H4 (cell line): ENCODE measurements at regions not wholly inside any gene's neighbourhood (a gene's known extent, or its start where the extent isn't known, plus 50 kb on each side); places are given as distances from the start of the nearest gene placed in this dataset.
A peak's percentile ranks its signal among the peaks of the same experiment; 100 is the strongest.

Experiments
- DNase-seq: peaks from one replicate; pipeline ENCODE4 v3.0.0-alpha.2; 2015; ENCODE audit warnings: low spot score

DNA sequence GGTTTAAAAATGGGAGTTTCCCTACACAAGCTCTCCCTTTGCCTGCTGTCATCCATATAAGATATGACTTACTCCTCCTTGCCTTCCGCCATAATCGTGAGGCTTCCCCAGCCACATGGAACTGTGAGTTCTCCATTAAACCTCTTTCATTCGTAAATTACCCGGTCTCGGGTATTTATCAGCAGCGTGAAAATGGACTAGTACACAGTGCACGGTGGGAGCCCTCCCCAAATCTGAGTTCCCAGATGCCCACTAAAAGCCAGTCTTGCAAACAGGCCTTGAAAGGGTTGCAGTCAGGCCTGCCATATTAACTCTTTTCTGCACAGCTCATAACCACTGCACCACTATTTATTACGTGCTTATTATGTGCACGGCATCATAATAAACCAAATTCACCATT is 400.9 kb downstream of the PRDM2 start:
- no peak for DNase-seq

DNA sequence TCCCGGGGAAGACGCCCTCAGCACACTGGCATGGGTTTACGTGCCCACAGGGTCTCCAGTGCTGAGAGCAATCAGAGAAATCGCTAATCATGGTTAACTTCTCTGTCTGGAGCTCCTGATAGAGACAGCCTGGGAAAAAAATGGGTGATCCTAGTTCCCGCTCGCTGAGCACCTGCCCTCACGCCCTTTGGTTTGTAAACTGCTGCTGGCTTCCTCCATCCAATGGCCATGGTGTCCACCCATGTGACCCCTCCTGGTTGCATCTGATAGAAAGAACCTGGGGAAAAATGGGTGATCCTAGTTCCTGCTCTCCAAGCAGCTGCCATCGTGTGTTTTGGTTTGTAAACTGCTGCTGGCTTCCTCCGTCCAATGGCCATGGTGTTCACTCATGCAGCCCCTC is 402.2 kb downstream of the PRDM2 start:
- DNase-seq: no peak

DNA sequence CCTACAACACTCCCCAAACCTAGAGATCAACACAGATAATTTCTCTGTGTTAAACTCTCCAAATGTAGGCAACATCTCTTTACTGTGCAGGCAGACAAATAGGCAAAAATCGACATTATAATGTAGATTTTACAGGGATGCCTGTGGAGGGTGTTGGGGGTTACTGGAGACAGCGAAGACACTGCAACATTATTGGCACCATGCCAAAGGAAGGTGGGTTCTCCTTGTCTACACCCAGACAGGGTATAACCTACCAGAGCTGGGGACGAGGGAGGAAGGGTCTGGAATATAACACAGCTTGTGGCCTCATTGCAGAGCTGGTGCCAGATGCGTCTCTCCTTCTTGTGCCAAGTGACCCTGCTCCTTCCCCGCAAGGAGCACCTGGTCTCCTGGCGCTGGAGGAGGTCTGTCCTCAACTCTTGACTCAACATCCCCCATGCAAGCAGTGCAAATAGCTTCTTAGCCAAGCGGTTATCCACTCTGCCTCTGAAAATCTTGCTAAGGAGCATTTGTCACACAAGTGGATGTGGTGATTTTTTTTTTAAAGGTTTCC is 404.0 kb downstream of the PRDM2 start:
- DNase-seq: no peak

DNA sequence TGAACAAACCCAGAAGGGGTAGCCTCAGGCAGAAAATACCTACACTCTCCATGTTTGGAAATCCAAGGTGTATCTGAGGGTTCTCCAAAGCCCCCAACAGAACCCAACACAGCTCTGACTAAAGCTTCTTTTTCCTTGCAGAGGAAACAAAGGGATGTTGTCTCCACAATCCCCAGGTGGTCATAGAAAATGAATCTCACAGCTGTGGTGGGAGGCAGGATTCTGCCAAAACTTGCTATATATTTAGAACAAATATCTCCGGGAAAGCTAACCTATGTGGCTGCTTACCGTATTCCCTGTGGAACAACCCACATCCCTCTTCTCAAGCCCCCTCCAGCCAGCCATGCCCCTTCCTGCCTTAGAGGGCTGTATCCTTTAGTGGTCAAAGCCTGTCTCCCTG is 406.1 kb downstream of the PRDM2 start:
- DNase-seq: no peak

DNA sequence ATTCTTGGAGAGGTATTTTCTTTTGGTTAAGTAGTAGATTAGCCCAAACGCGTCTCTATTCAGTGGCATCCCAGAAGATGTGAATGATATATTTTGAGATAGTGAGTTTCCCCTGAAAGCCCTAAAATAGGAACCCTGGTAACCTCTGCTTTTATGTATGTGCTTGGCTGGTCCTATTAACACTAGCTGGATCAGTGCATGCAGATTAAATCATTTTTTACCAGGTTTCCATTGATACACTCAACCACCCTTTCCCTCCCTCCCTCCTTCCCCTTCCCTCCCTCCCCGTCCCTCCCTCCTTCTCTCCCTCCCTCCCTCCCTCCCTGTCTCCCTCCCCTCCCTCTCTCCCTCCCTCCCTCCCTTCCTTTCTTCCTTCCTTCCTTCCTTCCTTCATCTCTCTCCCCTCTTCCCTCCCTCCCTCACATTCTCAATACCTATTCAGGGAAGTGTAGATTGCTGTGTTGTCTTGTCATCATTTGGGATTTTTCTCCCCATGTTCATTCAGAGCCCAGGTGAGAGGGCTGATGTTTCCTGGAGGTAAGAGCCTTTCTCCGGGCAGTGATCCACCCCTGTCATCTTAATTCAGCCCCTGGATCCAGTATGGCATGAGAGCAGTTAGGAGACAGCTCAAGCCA is 406.8 kb downstream of the PRDM2 start:
- no peak for DNase-seq

DNA sequence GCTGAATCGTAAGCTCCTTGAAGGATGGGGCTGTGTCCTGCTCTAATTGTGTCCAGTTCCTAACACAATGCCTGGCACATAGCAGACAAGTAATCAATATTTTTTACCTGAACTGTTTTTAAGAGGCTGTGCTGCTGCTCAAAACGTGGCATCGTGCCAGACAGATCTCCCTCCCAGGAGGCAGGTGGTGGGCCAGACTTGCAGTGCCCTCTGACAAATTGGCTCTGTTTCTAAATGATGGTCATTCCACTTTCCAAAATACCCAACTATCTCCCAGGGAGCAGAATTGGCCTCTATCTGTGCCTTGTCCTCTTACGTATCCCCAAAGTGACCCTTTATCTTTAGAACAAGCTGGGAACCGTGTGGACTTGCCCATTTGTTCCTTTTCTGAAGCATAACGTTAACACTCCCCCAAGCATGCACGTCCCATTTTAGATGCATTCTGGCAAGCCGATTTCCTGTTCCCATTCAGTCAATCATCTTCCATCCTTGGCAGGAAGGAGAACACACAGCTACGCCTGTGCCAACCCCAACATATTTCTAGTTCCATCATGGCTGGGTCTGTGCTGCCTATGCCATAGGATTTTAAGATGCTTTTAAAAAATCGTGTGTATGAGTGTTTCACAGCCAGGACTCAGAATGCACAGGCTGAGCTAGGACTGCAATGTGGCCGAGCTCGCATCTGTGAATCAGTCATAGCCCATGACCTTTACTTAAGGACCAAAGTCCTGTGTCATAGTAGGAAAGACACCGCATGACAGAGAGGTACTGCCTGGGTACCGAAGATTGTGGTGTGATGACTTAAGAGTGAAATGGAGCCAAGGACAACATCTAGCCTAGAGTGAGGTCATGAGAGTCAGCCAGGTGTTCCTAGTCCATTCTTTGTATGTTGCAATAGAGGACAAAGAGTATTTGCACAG is 408.6 kb downstream of the PRDM2 start:
- no peak for DNase-seq

DNA sequence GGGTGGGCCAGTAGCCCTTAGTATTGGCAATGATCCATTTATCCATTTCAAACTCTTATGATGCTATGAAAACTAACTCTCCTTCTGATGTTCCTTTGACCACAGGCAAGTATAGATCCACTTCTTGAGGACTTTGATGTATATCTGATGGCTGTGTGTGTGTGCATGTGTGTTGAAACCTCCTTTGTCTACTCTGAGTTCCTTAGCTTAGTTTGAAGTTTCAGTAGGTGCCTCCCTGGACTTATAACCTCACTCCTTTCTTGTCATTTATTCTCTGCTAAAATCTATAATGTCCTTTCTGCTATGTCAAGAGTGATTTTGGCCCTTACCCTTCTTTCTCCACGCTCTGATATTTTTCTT is 409.3 kb downstream of the PRDM2 start:
- DNase-seq: no peak

DNA sequence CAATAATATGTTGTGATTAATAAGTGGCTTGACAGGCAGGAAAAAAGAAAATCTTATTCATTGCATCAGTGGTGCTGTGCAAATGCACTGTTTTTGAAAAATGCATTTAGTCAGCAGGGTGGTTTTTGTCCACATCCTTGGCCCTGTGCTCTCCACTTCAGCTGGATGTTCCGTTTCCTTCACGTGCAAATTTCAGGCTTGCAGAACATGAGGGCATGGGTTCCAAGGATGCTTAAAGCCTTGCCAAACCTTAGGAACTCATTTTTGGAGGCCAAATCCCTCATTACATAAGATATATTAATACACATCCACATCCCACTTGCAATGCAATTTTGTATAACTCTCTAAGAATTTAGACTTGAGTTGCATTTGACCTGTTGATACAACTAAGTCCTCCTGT is 410.1 kb downstream of the PRDM2 start:
- no peak for DNase-seq

DNA sequence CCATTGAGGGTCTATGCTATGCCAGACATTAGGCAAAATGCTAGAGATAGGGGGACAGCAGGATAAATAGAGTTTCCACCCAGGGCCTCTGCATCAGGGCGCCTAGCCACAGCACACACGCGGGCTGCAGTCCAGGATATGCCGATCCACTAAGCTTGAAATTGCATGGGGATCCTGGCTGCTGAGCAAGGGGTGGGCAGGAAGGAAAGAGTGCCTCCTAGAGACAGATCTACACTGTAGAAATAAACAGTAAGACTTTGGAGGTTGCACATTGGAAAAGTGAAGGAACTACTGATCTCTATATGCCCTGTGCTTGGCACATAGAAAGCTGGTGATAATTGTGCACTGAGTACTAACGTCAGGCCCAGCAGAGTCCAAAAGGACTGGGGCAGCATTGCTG is 411.1 kb downstream of the PRDM2 start:
- DNase-seq: no peak

DNA sequence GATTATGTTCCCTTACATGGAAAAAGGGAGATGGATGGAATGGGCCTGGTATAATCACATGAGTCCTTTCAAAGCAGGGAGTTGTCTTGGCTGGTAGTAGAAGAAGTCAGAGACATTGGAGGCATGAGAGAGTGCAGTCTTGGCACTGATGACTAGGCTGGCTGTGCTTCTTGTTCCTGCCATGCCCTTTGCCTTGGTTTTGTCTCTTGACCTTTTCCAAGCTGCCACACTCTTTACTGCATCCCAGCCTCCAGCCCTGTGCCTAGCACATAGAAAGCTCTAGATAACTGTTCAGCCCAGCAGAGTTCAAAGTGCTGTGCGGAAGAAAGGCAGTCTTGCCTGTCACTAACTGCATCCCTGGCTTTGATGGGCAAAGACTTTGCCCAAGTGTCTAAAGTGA is 412.6 kb downstream of the PRDM2 start:
- no peak for DNase-seq

DNA sequence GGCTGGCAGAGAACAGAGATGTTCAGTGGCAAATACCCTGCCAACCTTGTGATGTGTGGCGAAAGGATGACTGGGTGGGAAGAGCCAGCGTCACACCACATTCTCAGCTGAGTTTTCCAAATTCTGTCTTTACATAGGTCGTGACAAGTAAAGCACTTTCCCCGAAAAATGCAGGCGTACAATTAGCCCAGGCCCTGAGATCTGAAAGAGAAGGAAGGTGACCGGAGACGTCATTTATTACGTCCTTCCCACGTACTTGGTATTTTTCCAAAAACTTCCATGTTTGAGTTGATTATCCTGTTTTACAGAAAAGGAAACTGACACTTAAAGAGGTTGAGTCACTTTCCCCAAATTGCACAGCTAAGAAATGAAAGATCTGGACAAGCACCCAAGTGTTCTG is 413.3 kb downstream of the PRDM2 start:
- DNase-seq: no peak

DNA sequence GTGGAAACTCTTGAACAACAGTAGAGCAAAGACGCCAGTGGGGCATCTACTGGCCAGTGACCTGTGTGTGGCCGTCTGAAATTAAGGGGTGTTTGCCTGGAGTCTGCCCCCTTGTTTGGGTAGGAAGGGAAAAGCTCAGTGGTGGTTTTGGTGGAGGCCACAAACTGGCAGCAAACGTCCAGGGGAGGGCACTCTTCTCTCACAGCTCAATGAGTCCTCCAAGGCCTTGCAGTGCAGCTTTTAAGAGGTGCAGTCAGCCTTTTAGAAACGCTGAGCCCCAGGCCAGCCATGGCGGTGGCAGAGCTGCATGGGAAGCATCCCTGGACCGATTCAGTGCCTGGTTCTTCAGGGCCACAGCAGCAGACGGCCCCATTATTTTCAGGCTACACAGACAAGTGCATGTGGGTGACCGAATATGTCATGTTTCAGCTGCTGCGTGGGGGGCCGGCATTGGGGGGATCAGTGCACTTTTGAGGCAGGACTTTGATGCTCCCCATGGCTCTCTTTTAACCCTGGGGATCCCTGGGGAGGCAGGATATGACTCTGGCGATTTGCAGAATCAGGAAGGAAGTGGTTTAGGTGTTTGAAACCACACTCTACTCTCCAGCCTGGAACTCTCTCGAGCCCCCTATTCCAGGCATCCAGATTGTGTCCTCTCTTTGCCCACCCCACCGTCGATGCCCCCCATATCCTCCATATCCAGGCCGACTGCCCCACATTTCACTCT is 414.0 kb downstream of the PRDM2 start:
- DNase-seq: peak; percentile 75

DNA sequence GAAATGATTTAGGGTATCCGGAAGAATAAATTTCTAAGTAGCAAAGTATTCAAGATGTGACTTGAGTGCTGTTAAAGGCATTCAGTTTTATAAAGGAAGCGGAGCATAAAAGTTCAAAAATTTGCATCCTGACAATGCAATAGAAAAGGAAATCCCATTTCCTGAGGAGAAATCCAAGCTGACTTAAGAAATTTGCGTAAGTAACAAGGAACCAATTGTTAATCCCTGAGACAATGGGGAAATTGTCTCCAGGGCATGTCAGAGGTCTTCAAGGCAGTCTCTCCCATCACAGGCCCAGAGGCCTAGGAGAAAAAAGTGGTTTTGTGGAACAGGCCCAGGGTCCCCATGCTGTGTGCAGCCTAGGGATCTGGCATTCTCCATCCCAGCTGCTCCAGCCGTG is 416.0 kb downstream of the PRDM2 start:
- DNase-seq: no peak

DNA sequence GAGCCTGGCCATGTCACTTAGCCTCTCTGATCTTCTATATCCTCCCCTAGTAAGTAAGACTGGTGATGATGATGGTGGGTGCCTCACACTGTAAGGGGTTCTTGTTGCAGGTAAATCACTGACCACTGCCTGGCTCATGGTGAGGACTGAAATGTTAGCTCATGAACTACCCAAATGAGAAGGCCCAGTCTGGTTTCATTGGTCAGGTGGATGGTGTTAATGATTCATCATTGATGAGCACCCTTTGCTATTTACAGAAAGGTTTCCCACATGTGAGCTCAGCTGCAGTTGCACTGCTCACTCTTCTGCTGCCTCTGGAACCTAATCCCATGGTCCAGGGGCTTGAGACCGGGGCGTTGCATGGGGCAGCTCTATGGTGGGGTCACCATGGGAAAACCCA is 417.7 kb downstream of the PRDM2 start:
- DNase-seq: no peak

DNA sequence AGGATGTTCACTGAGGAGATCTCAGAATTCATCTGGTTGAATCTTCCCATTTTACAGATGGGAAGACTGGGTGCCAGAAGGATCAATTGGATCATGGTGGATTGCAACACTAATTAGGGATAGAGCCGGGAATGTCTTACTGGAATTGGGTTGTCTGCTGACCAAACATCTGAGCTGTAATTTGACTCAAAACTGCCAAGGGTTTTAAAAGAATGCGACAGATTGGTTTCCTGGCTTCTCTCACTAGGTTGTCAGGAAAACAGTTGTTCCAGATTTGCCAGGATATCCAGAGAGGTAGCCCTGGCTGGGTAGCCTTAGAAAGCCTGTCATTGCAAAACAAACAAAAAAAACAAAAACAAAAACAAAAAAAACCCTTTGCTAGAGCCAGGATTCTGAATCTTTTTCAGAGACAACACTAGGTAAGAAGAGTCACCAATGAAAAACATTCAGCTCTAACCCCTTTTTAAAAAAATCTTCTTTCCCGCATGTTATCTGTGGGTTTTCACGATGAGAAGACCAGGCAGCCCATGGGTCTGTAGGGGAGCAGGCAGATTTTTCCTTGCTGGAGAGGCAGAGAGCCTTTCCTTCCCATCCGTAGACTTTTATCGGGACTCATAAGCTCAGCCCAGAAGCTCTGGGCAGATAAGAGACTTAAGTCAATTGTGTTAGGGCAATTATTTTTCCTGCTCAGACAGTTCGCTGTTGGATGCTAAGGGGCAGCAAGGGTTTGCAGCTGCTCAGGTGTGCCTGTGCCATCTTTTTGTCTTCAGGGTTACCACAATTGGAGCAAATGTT is 418.9 kb downstream of the PRDM2 start:
- no peak for DNase-seq

DNA sequence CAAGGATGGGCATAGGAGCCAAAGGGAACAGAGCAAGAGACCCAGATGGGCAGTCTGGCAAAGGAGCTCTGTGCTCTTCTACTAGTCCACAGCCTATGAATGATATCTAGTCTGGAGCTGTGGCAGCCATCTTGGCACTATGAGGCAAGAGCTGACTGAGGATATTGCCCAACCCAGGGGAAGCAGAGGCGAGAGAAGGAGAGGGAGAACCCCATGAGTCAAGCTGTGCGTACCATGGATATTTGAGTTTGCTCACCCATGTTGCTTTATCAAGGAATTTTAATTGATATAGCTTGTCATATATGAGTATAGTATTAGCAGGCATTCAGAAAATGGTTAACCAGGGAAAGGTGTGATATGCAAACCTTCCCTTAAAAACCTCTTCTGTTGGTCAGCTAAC is 420.9 kb downstream of the PRDM2 start:
- no peak for DNase-seq

DNA sequence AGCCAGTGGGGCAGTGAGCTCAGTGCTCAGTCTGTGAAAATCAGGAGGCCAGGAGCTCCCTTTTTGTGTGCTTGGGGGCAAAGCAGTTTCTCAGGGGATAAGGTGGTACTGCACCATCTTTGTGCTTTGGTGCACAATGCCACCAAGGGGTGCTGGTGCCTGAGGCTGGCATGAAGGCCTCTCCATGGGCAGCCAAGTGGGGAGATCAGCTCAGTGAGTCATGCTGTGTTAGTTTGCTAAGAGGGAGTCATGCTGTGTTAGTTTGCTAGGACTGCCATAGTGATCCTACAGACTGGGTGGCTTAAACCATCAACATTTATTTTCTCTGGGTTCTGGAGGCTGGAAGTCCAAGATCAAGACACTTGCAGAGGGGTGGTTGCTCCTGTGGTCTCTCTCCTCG is 428.1 kb downstream of the PRDM2 start:
- DNase-seq: no peak

DNA sequence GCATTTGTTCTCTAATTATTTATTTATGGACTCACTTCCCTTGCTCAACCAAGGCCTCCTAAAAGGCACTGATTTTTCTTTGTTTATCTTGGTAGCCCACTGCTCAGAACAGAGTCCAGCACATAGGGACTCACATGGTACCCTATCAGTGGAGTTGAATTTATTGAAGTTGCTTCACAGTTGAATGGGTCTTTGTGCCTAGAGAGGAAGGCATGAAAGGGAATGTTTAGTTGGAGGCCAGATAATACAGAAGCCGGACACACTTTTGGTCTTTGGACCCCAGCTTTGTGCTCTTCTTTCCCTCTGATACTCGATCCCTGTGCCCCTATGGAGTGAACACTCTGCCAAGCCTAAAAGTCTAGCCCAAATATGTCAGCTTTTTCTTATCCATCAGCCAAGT is 429.0 kb downstream of the PRDM2 start:
- DNase-seq: no peak

DNA sequence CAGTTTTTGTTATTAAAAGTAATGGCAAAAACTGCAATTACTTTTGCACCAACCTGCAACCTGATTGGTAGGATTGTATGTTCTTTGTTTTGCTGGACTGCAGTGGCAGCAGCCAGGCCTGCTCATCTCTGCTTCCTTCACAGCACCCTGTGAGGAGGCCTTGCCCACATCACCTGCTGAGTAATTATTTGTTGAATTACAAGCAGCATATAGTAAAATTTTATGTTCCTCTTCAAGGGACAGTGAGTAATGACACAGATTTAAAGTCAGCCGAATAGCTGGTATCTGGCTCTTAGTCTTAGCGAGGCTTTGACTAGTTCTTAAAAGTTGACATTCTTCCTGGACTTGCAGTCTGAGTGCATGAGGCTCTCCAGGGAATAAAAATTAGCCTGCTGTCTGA is 435.1 kb downstream of the PRDM2 start:
- no peak for DNase-seq

DNA sequence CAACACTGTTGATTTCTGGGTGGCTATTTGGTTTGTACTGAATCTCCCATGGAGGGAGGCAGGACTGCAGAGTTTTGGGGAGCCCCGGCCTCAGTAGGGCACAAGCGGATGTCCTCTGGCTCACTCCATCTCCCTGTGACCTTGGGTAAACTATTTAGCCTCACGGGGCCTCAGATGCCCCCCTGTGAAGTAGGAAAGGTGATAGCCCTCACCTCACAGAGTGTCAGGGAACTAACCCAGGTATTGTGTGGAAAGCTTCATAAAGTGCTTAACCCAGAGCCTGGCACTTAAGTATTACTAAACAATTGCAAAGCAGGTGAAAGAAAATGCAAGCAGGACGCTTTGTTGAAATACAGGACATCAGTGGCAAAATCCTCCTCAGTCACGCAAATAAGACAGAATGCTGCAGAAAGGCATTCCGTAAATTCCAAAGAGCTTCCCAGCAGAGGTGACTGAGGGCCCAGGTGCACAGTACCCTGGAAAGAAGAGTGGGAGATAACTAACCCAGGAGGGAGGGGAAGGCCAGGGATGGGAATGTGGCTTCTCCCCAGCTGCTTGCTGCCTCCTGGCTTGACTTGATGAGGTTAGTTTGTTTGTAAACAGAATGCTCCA is 436.3 kb downstream of the PRDM2 start:
- DNase-seq: no peak

DNA sequence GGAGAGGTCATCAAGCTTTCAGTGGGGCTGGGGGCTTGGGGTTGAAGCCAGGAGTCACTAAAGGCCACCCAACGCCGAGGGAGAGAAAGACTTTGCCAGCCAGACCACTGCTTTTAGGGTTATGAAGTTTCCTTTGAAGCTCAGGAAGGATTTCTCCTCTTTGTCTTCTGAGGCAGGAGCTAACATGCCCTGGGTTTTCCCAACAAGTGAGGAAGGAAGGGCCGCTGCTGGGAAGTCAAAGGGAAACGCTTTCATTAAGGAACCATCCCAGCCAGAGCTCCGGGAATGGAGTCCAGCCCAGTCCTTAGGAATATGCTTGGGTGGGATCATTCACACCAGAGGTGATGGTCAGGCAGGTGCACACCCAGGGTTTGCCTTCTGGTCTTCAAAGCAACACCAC is 436.9 kb downstream of the PRDM2 start:
- no peak for DNase-seq
